Activated naive CD4-positive, alpha-beta T cell treated with anti-CD3 and anti-CD28 coated beads for 36 hours (primary cell): ENCODE measurements at regions not wholly inside any gene's neighbourhood (a gene's known extent, or its start where the extent isn't known, plus 50 kb on each side); places are given as distances from the start of the nearest gene placed in this dataset.
"Not testable (repeated sequence)": the region's sequence is repeated elsewhere in the genome, so short reads cannot be mapped to it uniquely, and the experiment has no call there.

Experiments used
- CTCF ChIA-PET: fragments of 350-600 bp; sonication (Branson Sonifier 250); formaldehyde crosslinking; loops from one replicate; lab custom pipeline; 2021; ENCODE audit warnings: antibody characterized with exemption; lab: Charles Lee
- DNase-seq: peaks from one replicate; pipeline ENCODE4 v3.0.0-alpha.2; 2020
- H3K27ac Mint-ChIP-seq: one replicate; pipeline ENCODE4 v1.8.0; 2021; ENCODE audit warnings: mild to moderate bottlenecking, mixed read lengths
- H3K27me3 Mint-ChIP-seq: one replicate; pipeline ENCODE4 v1.8.0; 2021; ENCODE audit warnings: low read depth, mixed read lengths
- H3K36me3 Mint-ChIP-seq: one replicate; pipeline ENCODE4 v1.8.0; 2021; ENCODE audit warnings: low read depth, mixed read lengths
- H3K4me1 Mint-ChIP-seq: one replicate; pipeline ENCODE4 v1.8.0; 2021; ENCODE audit warnings: low read depth, mixed read lengths
- H3K4me3 Mint-ChIP-seq: one replicate; pipeline ENCODE4 v1.8.0; 2021; ENCODE audit warnings: mild to moderate bottlenecking, moderate library complexity, mixed read lengths
- H3K9me3 Mint-ChIP-seq: one replicate; pipeline ENCODE4 v1.8.0; 2021; ENCODE audit warnings: mixed read lengths
- intact Hi-C: fragments of 100-400 bp; cut with micrococcal nuclease; formaldehyde crosslinking; loops from one replicate; pipeline ENCODE4 v1.15.1; 2023

DNA sequence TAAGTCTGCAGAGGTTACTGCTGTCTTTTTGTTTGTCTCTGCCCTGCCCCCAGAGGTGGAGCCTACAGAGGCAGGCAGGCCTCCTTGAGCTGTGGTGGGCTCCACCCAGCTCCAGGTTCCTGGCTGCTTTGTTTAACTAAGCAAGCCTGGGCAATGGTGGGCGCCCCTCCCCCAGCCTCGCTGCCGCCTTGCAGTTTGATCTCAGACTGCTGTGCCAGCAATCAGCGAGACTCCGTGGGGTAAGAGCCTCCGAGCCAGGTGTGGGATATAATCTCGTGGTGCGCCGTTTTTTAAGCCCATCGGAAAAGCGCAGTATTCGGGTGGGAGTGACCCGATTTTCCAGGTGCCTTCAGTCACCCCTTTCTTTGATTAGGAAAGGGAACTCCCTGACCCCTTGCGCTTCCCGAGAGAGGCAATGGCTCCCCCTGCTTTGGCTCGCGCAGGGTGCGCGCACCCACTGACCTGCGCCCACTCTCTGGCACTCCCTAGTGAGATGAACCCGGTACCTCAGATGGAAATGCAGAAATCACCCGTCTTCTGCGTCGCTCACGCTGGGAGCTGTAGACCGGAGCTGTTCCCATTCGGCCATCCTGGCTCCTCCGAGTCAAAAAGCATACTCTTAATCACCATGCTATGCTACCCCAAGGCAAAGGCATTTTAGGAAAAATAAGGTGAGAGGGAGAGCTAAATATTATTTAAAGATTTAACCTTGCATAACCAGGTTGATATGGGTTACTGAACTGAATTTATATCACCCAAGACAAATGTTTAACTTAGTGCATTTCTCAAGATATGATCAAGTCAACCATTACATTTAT lies 96.8 kb downstream of the FANCF start:
- H3K27me3 Mint-ChIP-seq, H3K27ac Mint-ChIP-seq, DNase-seq, H3K4me1 Mint-ChIP-seq, H3K36me3 Mint-ChIP-seq, H3K9me3 Mint-ChIP-seq, H3K4me3 Mint-ChIP-seq, intact Hi-C loops, CTCF ChIA-PET: not testable (repeated sequence)

DNA sequence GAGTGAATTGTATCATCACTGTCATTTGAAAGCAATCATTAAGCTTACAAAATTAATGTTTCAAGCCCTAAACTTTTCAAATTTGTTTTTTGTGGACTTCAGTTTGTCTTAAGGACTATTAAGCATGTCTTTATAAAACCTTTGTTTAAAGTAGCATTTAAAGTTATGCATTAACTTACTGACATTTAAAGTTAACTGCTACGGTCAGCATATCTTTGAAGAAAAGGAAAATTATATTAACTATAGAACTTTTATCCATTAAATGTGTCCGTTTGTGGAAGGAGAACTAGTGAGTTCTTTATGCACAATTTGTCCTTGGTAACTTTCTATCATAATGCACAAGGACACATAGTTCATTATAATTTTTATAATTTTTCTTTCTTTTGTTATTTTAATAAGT lies 103.4 kb downstream of the FANCF start:
- DNase-seq, result no peak
- Mint-ChIP-seq H3K27ac (no peak overlapping the region), H3K4me3 (no peak overlapping the region), H3K36me3 (no peaks in the 10 kb centered on the region), H3K27me3 (no peaks in the 10 kb centered on the region), H3K9me3 (no peaks in the 10 kb centered on the region), H3K4me1 (no peaks in the 10 kb centered on the region)
- intact Hi-C loops, result no loop called here
- CTCF ChIA-PET, result no interaction called here

DNA sequence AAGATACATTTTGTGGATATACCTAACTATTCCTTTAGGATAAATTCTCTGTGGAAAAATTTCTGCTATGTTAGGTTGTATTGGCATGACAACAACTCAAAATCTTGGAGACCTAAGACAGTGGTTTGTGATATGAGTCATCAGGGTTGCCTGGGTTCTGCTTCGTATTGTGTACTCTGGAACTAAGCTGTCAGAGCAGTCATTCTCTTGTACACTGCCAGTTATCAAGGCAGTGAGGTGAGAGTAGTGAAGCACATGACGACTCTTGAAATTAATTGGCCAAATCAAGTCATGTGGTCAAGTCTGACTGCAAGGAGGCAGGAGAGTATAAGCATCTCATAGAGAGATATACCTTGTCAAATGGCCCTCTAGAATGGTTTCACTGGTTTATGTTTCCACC lies 104.4 kb downstream of the FANCF start:
- H3K27ac Mint-ChIP-seq, result no peak overlapping the region
- no peaks in the 10 kb centered on the region for H3K4me1 Mint-ChIP-seq

DNA sequence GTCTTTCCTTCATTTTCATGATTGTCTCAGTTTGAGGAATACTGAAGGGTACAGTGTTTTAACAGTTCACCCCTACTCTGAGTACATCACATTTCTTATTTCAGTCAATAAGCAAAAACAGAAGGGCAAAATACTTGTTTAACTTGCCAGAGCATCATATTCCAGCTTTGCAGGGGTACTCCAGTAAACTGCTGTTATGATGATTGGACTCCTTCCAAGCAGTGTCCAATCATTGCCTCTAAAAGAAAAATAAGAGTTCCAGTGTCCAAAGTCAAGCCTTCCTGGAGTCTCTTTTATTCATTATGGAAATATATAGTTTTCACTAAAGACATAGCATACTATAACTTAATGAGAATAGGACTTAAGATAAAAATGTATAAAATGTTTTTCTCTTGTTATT lies 105.1 kb downstream of the FANCF start:
- DNase-seq, result no peak
- no peaks in the 10 kb centered on the region for H3K36me3 Mint-ChIP-seq
- CTCF ChIA-PET, result no interaction called here
- no peaks in the 10 kb centered on the region for H3K4me1 Mint-ChIP-seq
- no peak overlapping the region for H3K27ac Mint-ChIP-seq
- intact Hi-C loops, result no loop called here
- no peak overlapping the region for H3K4me3 Mint-ChIP-seq
- peaks cover 5% of the 10 kb centered on the region for H3K27me3 Mint-ChIP-seq
- no peaks in the 10 kb centered on the region for H3K9me3 Mint-ChIP-seq

More for the DNA sequence above, 104.4 kb downstream of the FANCF start:
- H3K36me3 Mint-ChIP-seq, result no peaks in the 10 kb centered on the region
- no peaks in the 10 kb centered on the region for H3K9me3 Mint-ChIP-seq
- peaks cover under 1% of the 10 kb centered on the region for H3K27me3 Mint-ChIP-seq
- peak; percentile 4 for DNase-seq
- intact Hi-C loops, result no loop called here
- CTCF ChIA-PET, result no interaction called here
- H3K4me3 Mint-ChIP-seq, result no peak overlapping the region

DNA sequence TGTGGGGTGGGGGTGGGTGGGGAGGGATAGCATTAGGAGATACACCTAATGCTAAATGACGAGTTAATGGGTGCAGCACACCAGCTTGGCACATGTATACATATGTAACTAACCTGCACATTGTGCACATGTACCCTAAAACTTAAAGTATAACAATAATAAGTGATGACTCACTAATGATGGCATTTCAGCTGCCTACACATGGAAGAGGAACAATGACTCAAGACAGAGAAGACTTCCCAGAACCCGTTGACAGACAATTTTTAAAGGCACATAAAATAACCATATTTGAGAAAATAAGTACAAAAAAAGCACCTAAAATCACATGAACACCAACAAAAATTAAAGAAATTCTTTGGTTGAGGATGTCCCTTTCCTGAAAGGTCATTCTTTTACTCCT lies 107.3 kb downstream of the FANCF start:
- H3K36me3 Mint-ChIP-seq, CTCF ChIA-PET, H3K9me3 Mint-ChIP-seq, H3K27ac Mint-ChIP-seq, intact Hi-C loops, H3K4me3 Mint-ChIP-seq, H3K4me1 Mint-ChIP-seq, H3K27me3 Mint-ChIP-seq, DNase-seq: not testable (repeated sequence)

DNA sequence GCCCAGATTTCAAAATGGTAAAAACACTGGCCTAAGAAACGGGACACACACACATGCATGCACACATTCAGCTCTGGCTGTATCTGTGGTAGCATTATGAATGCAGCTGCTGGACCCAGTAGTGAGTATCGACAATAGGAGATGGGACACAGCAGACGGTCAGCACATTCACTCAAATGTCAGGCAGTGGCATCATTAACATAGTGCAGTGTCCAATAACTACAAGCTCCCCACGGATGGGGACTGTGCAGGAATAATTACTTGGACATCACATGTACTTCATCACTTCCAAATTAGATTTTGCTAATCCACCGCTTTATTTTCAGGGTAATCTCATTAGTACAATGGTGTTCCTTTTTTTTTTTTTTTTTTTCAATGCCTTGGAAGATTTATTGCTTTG lies 109.5 kb downstream of the FANCF start:
- no peaks in the 10 kb centered on the region for H3K36me3 Mint-ChIP-seq
- no peaks in the 10 kb centered on the region for H3K4me1 Mint-ChIP-seq
- no peak for DNase-seq
- no peak overlapping the region for H3K27ac Mint-ChIP-seq
- H3K4me3 Mint-ChIP-seq, result no peak overlapping the region
- CTCF ChIA-PET, result no interaction called here
- intact Hi-C loops, result no loop called here
- H3K9me3 Mint-ChIP-seq, result no peaks in the 10 kb centered on the region
- peaks cover 13% of the 10 kb centered on the region for H3K27me3 Mint-ChIP-seq

DNA sequence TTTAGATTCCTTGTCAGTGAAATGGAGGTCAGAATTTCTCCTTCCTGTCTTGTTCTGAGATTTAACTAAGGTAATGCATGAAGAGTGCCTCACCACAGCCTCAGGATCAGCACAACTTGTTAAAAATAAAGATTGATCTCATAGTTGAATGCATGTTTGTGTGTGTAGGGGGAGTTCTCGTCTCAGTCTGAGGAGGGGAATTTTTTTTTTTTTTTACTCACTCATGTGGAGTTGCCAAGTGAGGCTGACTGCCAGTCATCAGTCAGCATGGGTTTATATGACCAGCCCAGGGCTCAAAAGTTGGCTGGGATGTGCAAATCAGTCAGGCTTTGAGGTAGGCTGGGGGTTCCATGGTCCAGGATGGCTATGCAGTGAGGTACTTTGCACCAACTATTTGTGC lies 113.2 kb downstream of the FANCF start:
- H3K4me1 Mint-ChIP-seq, result no peaks in the 10 kb centered on the region
- no peak for DNase-seq
- H3K4me3 Mint-ChIP-seq, result no peak overlapping the region
- H3K36me3 Mint-ChIP-seq, result no peaks in the 10 kb centered on the region
- no peaks in the 10 kb centered on the region for H3K9me3 Mint-ChIP-seq
- intact Hi-C loops, result no loop called here
- CTCF ChIA-PET, result no interaction called here
- H3K27me3 Mint-ChIP-seq, result peaks cover 25% of the 10 kb centered on the region
- H3K27ac Mint-ChIP-seq, result no peak overlapping the region

DNA sequence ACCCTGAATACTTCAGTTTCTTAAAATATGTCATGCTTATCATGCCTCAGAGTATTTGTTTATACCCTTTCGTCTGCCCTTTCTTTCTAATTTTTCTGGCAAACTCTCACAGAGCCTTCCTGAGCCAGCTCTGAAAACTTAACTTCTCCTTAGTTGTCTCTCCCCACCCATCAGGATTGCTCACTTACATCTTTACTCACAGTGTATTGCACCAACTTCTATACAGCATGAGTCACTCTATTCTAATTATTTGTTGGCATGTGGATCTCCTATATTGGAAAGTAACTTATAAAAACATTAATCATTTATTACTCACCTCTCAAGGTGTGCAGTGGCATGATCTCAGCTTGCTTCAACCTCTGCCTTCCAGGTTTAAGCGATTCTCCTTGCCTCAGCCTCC lies 114.9 kb downstream of the FANCF start:
- peaks cover 20% of the 10 kb centered on the region for H3K27me3 Mint-ChIP-seq
- H3K36me3 Mint-ChIP-seq, result no peaks in the 10 kb centered on the region
- no peak overlapping the region for H3K27ac Mint-ChIP-seq
- intact Hi-C loops, result no loop called here
- H3K4me3 Mint-ChIP-seq, result no peak overlapping the region
- H3K4me1 Mint-ChIP-seq, result no peaks in the 10 kb centered on the region
- no peak for DNase-seq
- H3K9me3 Mint-ChIP-seq, result no peaks in the 10 kb centered on the region
- CTCF ChIA-PET, result no interaction called here

DNA sequence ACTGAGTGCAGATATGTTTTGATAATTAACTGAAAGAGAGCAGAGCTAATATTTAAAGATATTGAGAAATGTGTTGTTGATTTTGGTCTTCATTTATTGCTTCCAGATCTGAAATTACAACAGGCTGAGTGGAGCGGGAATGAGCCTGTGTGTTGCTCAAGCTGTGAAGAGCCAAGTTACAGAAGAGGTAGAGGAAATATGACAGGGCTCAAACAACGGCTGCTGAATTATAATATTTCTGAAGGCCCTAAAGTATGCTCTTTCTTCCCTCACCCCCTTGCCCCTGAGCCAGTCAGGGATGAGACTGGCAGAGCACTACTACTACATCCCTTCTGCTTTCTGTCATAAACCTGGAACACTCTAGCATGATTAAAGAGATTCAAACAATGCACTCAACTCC lies 115.6 kb downstream of the FANCF start:
- CTCF ChIA-PET, result no interaction called here
- intact Hi-C loops, result no loop called here
- H3K27ac Mint-ChIP-seq, result no peak overlapping the region
- no peaks in the 10 kb centered on the region for H3K9me3 Mint-ChIP-seq
- H3K4me3 Mint-ChIP-seq, result no peak overlapping the region
- H3K36me3 Mint-ChIP-seq, result no peaks in the 10 kb centered on the region
- no peak for DNase-seq
- no peaks in the 10 kb centered on the region for H3K4me1 Mint-ChIP-seq
- H3K27me3 Mint-ChIP-seq, result peaks cover 24% of the 10 kb centered on the region

DNA sequence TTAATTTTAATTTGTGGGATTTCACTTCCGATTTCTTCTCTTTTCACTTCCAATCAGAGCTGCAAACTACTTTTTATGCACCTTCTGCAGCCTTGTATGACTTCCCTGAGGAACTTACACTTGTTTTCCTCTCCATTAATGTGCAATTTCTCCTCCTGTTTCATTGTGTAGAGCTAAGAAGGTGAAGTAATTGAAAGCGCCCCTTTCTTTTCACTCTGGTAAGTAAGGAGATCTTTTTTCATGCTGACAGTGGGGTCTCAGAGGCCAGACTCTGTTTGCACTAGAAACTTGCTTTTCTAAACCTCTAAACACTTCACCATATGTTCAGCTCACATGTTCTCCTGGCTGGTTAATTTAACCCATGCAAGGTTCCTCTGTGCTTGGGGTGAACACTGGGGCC lies 117.0 kb downstream of the FANCF start:
- intact Hi-C loops, result no loop called here
- Mint-ChIP-seq H3K4me1 (no peaks in the 10 kb centered on the region), H3K9me3 (no peaks in the 10 kb centered on the region), H3K27me3 (peaks cover 21% of the 10 kb centered on the region), H3K4me3 (no peak overlapping the region), H3K36me3 (no peaks in the 10 kb centered on the region), H3K27ac (no peak overlapping the region)
- CTCF ChIA-PET, result interaction anchor here (0.9 kb wide), 1 partner anchor 279 kb away, joined by 3 read pairs; no protein-coding TSS in a partner anchor
- DNase-seq, result no peak

DNA sequence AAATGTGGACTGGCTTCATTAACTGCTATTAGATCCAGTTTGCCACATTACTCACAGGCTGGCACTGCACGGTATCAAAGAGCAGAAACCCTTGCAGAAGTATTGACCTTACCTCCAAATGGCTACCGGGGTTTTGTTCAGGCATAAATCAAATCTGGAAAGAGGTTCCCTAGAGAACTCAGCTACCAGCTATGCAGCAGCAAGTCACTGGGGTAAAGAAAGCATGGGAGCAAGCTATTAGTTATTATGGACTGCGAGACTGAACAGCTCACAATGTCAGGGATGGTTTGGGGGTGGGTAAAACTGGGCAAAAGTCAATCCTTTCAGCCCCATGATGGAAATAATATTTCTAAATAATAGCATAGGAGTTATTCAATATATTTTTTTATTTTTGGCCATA lies 128.1 kb downstream of the FANCF start:
- no peak for DNase-seq
- Mint-ChIP-seq H3K27me3 (peaks cover 5% of the 10 kb centered on the region), H3K27ac (no peak overlapping the region), H3K36me3 (no peaks in the 10 kb centered on the region), H3K4me1 (no peaks in the 10 kb centered on the region), H3K9me3 (no peaks in the 10 kb centered on the region), H3K4me3 (no peak overlapping the region)
- intact Hi-C loops, result no loop called here
- CTCF ChIA-PET, result no interaction called here

DNA sequence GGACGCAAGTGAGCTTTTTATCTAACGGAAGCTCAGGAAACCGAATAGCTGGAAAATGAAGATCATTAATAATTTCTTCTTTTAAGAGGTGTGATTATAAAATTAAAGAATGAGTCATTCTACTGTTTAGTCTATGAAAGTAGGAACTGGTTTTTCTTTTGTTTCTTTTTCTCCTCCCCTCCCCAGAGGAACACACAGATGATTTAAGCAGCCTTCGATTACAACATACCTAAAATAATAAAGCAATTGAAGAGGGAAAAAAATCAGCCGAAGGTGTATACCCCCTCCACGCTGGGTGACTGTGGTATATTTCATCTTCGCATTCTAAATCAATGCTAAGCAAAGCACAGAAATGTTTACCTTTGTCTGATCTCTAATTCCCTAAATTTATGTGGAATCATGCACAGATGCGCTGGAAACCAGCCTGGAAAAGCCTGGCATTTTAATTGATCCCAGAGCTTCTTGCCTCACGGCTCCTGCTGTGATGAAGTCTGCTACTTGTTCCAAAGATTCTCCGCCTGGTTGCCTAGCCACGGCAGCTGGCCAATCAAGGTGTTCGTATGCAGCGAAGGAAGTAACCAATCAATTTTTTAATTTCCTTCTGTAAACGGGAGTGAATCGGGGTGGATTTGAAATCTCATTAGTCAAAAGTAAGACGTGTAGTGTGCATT lies 133.9 kb downstream of the FANCF start:
- Mint-ChIP-seq H3K9me3 (no peaks in the 10 kb centered on the region), H3K27me3 (peaks cover 21% of the 10 kb centered on the region), H3K27ac (no peak overlapping the region), H3K4me1 (no peaks in the 10 kb centered on the region), H3K36me3 (no peaks in the 10 kb centered on the region), H3K4me3 (no peak overlapping the region)
- intact Hi-C loops, result no loop called here
- DNase-seq, result no peak
- CTCF ChIA-PET, result no interaction called here
